HepG2 (cell line): ENCODE measurements at regions not wholly inside any gene's neighbourhood (a gene's known extent, or its start where the extent isn't known, plus 50 kb on each side); places are given as distances from the start of the nearest gene placed in this dataset.
A peak's percentile ranks its signal among the peaks of the same experiment; 100 is the strongest.

Source experiments
- ATAC-seq: fragments of 200-7000 bp; cut with Tn5 transposase; 3 replicates; pipeline ENCODE4 v1.9.1; 2020; ENCODE audit warnings: mild to moderate bottlenecking, moderate library complexity
- BruUV-seq: library from RNA; stranded (reverse); fragments of 400-500 nt; replicated peaks from 2 replicates; lab custom pipeline; 2021; lab: Mats Ljungman, UMichigan
- CTCF ChIA-PET: fragments of 300-600 bp; formaldehyde crosslinking; extraction: SDS; loops from one replicate; lab custom pipeline; 2021; ENCODE audit warnings: low total read pairs, inconsistent platforms, low intra/inter-chr PET ratio; lab: Yijun Ruan, JAX
- POLR2A ChIA-PET: fragments of 350-600 bp; sonication (Branson Sonifier 250); formaldehyde crosslinking; loops from one replicate; lab custom pipeline; 2020; ENCODE audit warnings: antibody characterized with exemption, inconsistent platforms; lab: Yijun Ruan, JAX
- DNase-seq: peaks from one replicate; pipeline ENCODE4 v3.0.0-alpha.2; 2015; ENCODE audit warnings: low spot score
- FAIRE-seq: peaks from 3 replicates; lab custom pipeline; 2011; peaks lifted over from hg19 to GRCh38; lab: Jason Lieb, UNC
- H2AFZ ChIP-seq: one replicate; pipeline ENCODE4 v1.6.1; 2011; ENCODE audit warnings: low read length, inconsistent platforms
- H3K27ac ChIP-seq: fragments of 300-600 bp; 3 replicates; pipeline ENCODE4 v1.8.0; 2011; ENCODE audit warnings: mixed run types, mild to moderate bottlenecking, mixed read lengths, low read length, inconsistent platforms; ENCODE audit not compliant: insufficient read depth; ENCODE audit errors: extremely low read length
- H3K27me3 ChIP-seq, 2 experiments: fragments of 200-600 bp in 1 of 2; 2 replicates in 1 of 2; 3 replicates in 1 of 2; pipeline versions ENCODE4 v1.6.0 to v1.8.0; 2011; ENCODE audit warnings: low read length in 2 of 2, mild to moderate bottlenecking in 2 of 2, moderate library complexity in 2 of 2, inconsistent platforms in 1 of 2; ENCODE audit not compliant: insufficient read depth in 2 of 2, control insufficient read depth in 1 of 2
- H3K36me3 ChIP-seq, 2 experiments: fragments of 200-600 bp in 1 of 2; replicated peaks in 1 of 2; 2 replicates in 1 of 2; 3 replicates in 1 of 2; pipeline versions ENCODE4 v1.5.1 to v1.8.0; 2011; ENCODE audit warnings: low read length in 2 of 2, inconsistent platforms in 1 of 2; ENCODE audit not compliant: insufficient read depth in 2 of 2, control insufficient read depth in 1 of 2
- H3K4me1 ChIP-seq: 2 replicates; pipeline ENCODE4 v1.5.1; 2012; ENCODE audit warnings: low read length, inconsistent platforms; ENCODE audit not compliant: insufficient read depth
- H3K4me2 ChIP-seq: 2 replicates; pipeline ENCODE4 v1.6.0; 2011; ENCODE audit warnings: low read depth, low read length, inconsistent platforms
- H3K4me3 ChIP-seq, 3 experiments: fragments of 200-600 bp in 1 of 3; sonication (generic), shearing (Covaris generic) in 1 of 3; replicated peaks in 1 of 3; 2 replicates each; pipeline ENCODE4 v1.5.1; 2011 to 2016; ENCODE audit warnings: low read length in 3 of 3, inconsistent platforms in 2 of 3, low read depth in 2 of 3, mild to moderate bottlenecking in 2 of 3, control low read depth in 1 of 3, mixed read lengths in 1 of 3; ENCODE audit not compliant: insufficient read depth in 1 of 3
- H3K79me2 ChIP-seq: one replicate; pipeline ENCODE4 v1.6.1; 2011; ENCODE audit warnings: low read length, inconsistent platforms; ENCODE audit not compliant: insufficient read depth
- H3K9ac ChIP-seq: 2 replicates; pipeline ENCODE4 v1.6.0; 2011; ENCODE audit warnings: mild to moderate bottlenecking, low read depth, low read length, inconsistent platforms; ENCODE audit not compliant: insufficient read depth
- H3K9me3 ChIP-seq: 2 replicates; pipeline ENCODE4 v1.5.1; 2012; ENCODE audit warnings: mild to moderate bottlenecking, low read length
- H4K20me1 ChIP-seq: 2 replicates; pipeline ENCODE4 v1.6.0; 2011; ENCODE audit warnings: inconsistent platforms, mild to moderate bottlenecking, low read length, moderate library complexity; ENCODE audit not compliant: insufficient read depth
- ATF7 ChIP-seq, 2 experiments: fragments of 450-650 bp in 1 of 2; sonication (generic) in 1 of 2; formaldehyde crosslinking in 1 of 2; IDR thresholded peaks; 2 replicates each; pipeline versions ENCODE4 v1.4.0 to v1.6.1; 2016 to 2020; ENCODE audit warnings: antibody characterized with exemption in 1 of 2, mild to moderate bottlenecking in 1 of 2, missing genetic modification reagents in 1 of 2
- DNMT1 ChIP-seq: sonication (generic); formaldehyde crosslinking; IDR thresholded peaks from 2 replicates; pipeline ENCODE4 v1.5.1; 2020; ENCODE audit warnings: mild to moderate bottlenecking, missing genetic modification reagents
- FOSL2 ChIP-seq: sonication (generic); formaldehyde crosslinking; IDR thresholded peaks from 2 replicates; pipeline ENCODE4 v1.4.0; 2020; ENCODE audit warnings: missing genetic modification reagents
- HMGXB3 ChIP-seq: sonication (generic); formaldehyde crosslinking; IDR thresholded peaks from 2 replicates; pipeline ENCODE4 v1.4.0; 2020; ENCODE audit warnings: missing genetic modification reagents, borderline replicate concordance
- HNF4A ChIP-seq: sonication (generic); formaldehyde crosslinking; IDR thresholded peaks from 2 replicates; pipeline ENCODE4 v1.4.0; 2020; ENCODE audit warnings: missing genetic modification reagents
- JDP2 ChIP-seq: sonication (generic); formaldehyde crosslinking; IDR thresholded peaks from 2 replicates; pipeline ENCODE4 v1.8.1; 2022; ENCODE audit warnings: missing genetic modification reagents, borderline replicate concordance
- NFYB ChIP-seq: sonication (generic); formaldehyde crosslinking; IDR thresholded peaks from 2 replicates; pipeline ENCODE4 v1.4.0; 2020; ENCODE audit warnings: missing genetic modification reagents
- RFXANK ChIP-seq: IDR thresholded peaks from 2 replicates; pipeline ENCODE4 v1.6.1; 2016
- SALL2 ChIP-seq: sonication (generic); formaldehyde crosslinking; IDR thresholded peaks from 2 replicates; pipeline ENCODE4 v1.8.1; 2023; ENCODE audit warnings: mild to moderate bottlenecking, missing genetic modification reagents, inconsistent platforms
- TARDBP ChIP-seq: sonication (generic); formaldehyde crosslinking; IDR thresholded peaks from 2 replicates; pipeline ENCODE4 v1.8.0; 2022; ENCODE audit warnings: mild to moderate bottlenecking, missing genetic modification reagents
- WGBS: methylation state at CpG from one replicate; pipeline ENCODE4 v1.1.6; 2017; ENCODE audit warnings: low lambda C conversion rate; 5-methylcytosine and 5-hydroxymethylcytosine counted together
- in situ Hi-C: cut with HindIII; loops from 2 replicates; pipeline ENCODE4 v1.10.0; 2017; ENCODE audit warnings: low pct_unique_long_range_greater_than_20kb; ENCODE audit not compliant: extremely low pct_ligation_motif_present
- intact Hi-C: fragments of 100-400 bp; cut with micrococcal nuclease; formaldehyde crosslinking; loops from one replicate; pipeline ENCODE4 v1.10.0; 2022; ENCODE audit not compliant: unreplicated experiment
- TF ChIP-seq, protein P1 (sequence below): sonication (generic); formaldehyde crosslinking; IDR thresholded peaks from 2 replicates; pipeline ENCODE4 v1.4.0; 2020; ENCODE audit warnings: missing genetic modification reagents
- TF ChIP-seq, protein P2 (sequence below): IDR thresholded peaks from 2 replicates; pipeline ENCODE4 v1.6.1; 2016; ENCODE audit warnings: control low read depth
- TF ChIP-seq, protein P3 (sequence below): sonication (generic); formaldehyde crosslinking; IDR thresholded peaks from 2 replicates; pipeline ENCODE4 v1.9.0; 2021; ENCODE audit warnings: missing genetic modification reagents, borderline replicate concordance
- TF ChIP-seq, protein P4 (sequence below), 2 experiments: sonication (generic) in 1 of 2; formaldehyde crosslinking in 1 of 2; IDR thresholded peaks; 2 replicates each; pipeline versions ENCODE4 v1.5.1 to v1.6.1; 2011 to 2020; ENCODE audit warnings: borderline replicate concordance in 1 of 2, low read depth in 1 of 2, low read length in 1 of 2, mild to moderate bottlenecking in 1 of 2, missing genetic modification reagents in 1 of 2, moderate library complexity in 1 of 2

GRCh38 chr5:86806206-86806605, 188.5 kb downstream of the COX7C start:
- no peaks in the 10 kb centered on the region for H4K20me1 ChIP-seq
- ChIA-PET POLR2A (no interaction called here), CTCF (no interaction called here)
- no peaks in the 10 kb centered on the region for H3K27me3 ChIP-seq
- no peaks in the 10 kb centered on the region for H3K36me3 ChIP-seq
- intact Hi-C loops (no loop called here), in situ Hi-C loops (no loop called here)
- no peak overlapping the region for H3K27ac ChIP-seq
- H3K4me2 ChIP-seq, result no peak overlapping the region
- no TSS peak for BruUV-seq
- no peak overlapping the region for H3K9ac ChIP-seq
- no peak overlapping the region for H2AFZ ChIP-seq
- ATAC-seq (peak; percentile 86), FAIRE-seq (no peak), DNase-seq (peak; percentile 32)
- H3K4me3 ChIP-seq, result no peak overlapping the region
- peaks cover 14% of the 10 kb centered on the region; the same call in 1 of the 2 replicates for H3K9me3 ChIP-seq
- H3K79me2 ChIP-seq, result no peaks in the 10 kb centered on the region
- 0% methylated on average over 1 of the region's 1 CpG for WGBS
- no peak for TF ChIP-seq DNMT1 (CRISPR knock-in tag)
- no peak for TF ChIP-seq JDP2 (CRISPR knock-in tag)
- peak; percentile 37 for TF ChIP-seq HNF4A (CRISPR knock-in tag)
- TF ChIP-seq, protein P1, sequence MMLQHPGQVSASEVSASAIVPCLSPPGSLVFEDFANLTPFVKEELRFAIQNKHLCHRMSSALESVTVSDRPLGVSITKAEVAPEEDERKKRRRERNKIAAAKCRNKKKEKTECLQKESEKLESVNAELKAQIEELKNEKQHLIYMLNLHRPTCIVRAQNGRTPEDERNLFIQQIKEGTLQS, result no peak
- TF ChIP-seq HMGXB3 (CRISPR knock-in tag), result peak; percentile 86; the same call in 1 of the 2 replicates
- TF ChIP-seq FOSL2 (CRISPR knock-in tag), result peak; percentile 66
- TF ChIP-seq, protein P2, sequence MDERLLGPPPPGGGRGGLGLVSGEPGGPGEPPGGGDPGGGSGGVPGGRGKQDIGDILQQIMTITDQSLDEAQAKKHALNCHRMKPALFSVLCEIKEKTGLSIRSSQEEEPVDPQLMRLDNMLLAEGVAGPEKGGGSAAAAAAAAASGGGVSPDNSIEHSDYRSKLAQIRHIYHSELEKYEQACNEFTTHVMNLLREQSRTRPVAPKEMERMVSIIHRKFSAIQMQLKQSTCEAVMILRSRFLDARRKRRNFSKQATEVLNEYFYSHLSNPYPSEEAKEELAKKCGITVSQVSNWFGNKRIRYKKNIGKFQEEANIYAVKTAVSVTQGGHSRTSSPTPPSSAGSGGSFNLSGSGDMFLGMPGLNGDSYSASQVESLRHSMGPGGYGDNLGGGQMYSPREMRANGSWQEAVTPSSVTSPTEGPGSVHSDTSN (CRISPR knock-in tag), result no peak
- no peak for TF ChIP-seq NFYB (CRISPR knock-in tag)
- no peak for TF ChIP-seq SALL2 (CRISPR knock-in tag)
- no peak for TF ChIP-seq TARDBP (CRISPR knock-in tag)
- TF ChIP-seq, protein P3, sequence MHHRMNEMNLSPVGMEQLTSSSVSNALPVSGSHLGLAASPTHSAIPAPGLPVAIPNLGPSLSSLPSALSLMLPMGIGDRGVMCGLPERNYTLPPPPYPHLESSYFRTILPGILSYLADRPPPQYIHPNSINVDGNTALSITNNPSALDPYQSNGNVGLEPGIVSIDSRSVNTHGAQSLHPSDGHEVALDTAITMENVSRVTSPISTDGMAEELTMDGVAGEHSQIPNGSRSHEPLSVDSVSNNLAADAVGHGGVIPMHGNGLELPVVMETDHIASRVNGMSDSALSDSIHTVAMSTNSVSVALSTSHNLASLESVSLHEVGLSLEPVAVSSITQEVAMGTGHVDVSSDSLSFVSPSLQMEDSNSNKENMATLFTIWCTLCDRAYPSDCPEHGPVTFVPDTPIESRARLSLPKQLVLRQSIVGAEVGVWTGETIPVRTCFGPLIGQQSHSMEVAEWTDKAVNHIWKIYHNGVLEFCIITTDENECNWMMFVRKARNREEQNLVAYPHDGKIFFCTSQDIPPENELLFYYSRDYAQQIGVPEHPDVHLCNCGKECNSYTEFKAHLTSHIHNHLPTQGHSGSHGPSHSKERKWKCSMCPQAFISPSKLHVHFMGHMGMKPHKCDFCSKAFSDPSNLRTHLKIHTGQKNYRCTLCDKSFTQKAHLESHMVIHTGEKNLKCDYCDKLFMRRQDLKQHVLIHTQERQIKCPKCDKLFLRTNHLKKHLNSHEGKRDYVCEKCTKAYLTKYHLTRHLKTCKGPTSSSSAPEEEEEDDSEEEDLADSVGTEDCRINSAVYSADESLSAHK (CRISPR knock-in tag), result no peak
- peak; percentile 32; the same call in 1 of the 2 replicates for TF ChIP-seq ATF7 (IDR thresholded peaks at IDR 0.05)
- TF ChIP-seq ATF7 (CRISPR knock-in tag; IDR thresholded peaks at IDR 0.05), result no peak
- TF ChIP-seq RFXANK, result no peak
- TF ChIP-seq, protein P4, sequence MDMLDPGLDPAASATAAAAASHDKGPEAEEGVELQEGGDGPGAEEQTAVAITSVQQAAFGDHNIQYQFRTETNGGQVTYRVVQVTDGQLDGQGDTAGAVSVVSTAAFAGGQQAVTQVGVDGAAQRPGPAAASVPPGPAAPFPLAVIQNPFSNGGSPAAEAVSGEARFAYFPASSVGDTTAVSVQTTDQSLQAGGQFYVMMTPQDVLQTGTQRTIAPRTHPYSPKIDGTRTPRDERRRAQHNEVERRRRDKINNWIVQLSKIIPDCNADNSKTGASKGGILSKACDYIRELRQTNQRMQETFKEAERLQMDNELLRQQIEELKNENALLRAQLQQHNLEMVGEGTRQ (IDR thresholded peaks at IDR 0.05; ENCODE audit: low read depth, low read length), result no peak
- TF ChIP-seq, protein P4 (CRISPR knock-in tag; IDR thresholded peaks at IDR 0.05; ENCODE audit: borderline replicate concordance), result no peak
- no peaks in the 10 kb centered on the region for H3K4me1 ChIP-seq
